Epithelial cell of esophagus (primary cell): ENCODE measurements at regions not wholly inside any gene's neighbourhood (a gene's known extent, or its start where the extent isn't known, plus 50 kb on each side); places are given as distances from the start of the nearest gene placed in this dataset.

Experiments used
- DNase-seq: peaks from one replicate; pipeline ENCODE4 v3.0.0; 2010; ENCODE audit warnings: low read depth
- H3K4me3 ChIP-seq: 2 replicates; pipeline ENCODE4 v1.5.1; 2011; ENCODE audit warnings: mild to moderate bottlenecking, low read length, control low read depth
- CTCF ChIP-seq: IDR thresholded peaks from 2 replicates; pipeline ENCODE4 v1.5.1; 2011; ENCODE audit warnings: low read depth, mild to moderate bottlenecking, low read length, control low read depth, inconsistent platforms; ENCODE audit not compliant: insufficient read depth; ENCODE audit errors: missing control alignments

GRCh38 chr5:135133181-135133580 is 99.2 kb upstream of the PITX1 start:
- H3K4me3 ChIP-seq, result no peak overlapping the region
- DNase-seq, result no peak
- TF ChIP-seq CTCF, result no peak

GRCh38 chr5:135131801-135132680 is 98.0 kb upstream of the PITX1 start:
- DNase-seq, result no peak
- TF ChIP-seq CTCF, result no peak
- H3K4me3 ChIP-seq, result no peak overlapping the region

DNA sequence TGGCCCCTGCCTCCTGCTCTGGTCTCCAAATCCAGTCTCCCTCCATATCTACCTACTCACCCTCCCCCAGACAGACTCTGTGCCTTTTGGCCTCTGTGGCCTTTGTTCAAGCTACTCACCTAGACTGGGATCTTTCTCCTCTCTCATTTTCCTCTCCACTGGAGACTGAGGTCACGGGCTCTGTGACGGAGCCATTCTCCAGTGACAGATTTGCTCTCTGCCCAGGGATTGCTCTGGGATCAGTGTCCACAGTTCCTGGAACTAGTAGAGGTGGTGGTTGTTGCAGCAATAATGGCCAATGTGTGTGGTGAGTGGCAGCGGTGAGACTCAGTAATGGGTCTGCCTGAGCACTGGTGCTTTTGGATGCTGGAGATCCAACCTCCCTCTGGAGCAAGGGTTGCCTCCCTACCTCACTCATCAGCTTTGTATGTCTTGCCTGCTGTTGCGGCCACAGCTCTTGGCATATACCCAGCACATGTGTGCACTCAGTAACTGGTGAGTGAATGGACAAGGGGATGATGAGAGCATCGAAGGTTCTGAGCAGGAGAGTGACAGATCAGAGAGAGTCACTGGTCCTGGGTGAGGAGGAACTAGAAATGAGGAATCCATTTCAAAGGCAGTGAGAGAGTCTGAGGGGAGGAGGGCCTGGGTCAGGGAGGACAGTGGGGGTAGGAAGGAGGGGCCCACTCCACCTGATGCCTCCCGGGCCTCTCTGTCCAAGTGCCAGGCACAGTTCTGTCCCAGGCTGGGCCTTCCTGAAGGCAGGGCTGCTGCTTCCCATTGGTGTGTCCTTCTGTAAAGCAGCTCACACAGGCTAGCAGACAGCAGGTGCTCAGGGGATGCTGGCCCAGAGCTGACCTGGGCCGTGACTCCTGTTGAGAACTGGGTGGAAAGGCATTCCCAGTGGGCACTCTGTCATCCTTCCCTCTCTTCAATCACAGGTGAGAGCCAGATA is 96.5 kb upstream of the PITX1 start:
- TF ChIP-seq CTCF, result no peak
- no peak overlapping the region for H3K4me3 ChIP-seq
- no peak for DNase-seq

- DNase-seq, result peak; percentile 69
- no peak for TF ChIP-seq CTCF
- no peak overlapping the region for H3K4me3 ChIP-seq
These were observed 95.3 kb upstream of the PITX1 start for GRCh38 chr5:135129307-135129706.

GRCh38 chr5:135128361-135128760 is 94.3 kb upstream of the PITX1 start:
- TF ChIP-seq CTCF, result no peak
- no peak for DNase-seq
- H3K4me3 ChIP-seq, result no peak overlapping the region

- no peak for TF ChIP-seq CTCF
- DNase-seq, result peak; percentile 94
- no peak overlapping the region for H3K4me3 ChIP-seq
These were observed 93.6 kb upstream of the PITX1 start for GRCh38 chr5:135127439-135128240.
